Cardiac muscle cell (in vitro differentiated cells and primary cell): ENCODE measurements at regions not wholly inside any gene's neighbourhood (a gene's known extent, or its start where the extent isn't known, plus 50 kb on each side); places are given as distances from the start of the nearest gene placed in this dataset.

Experiments used
- DNase-seq, 2 donors: peaks; one replicate each; pipeline versions ENCODE4 v3.0.0 to v3.0.0-alpha.2; 2010 to 2017; ENCODE audit warnings: low read depth in 1 of 2, low spot score in 1 of 2
- H3K27ac ChIP-seq: fragments of 200-600 bp; sonication (generic); 2 replicates; pipeline ENCODE4 v1.5.1; 2016
- H3K27me3 ChIP-seq: fragments of 200-600 bp; sonication (generic); 2 replicates; pipeline ENCODE4 v1.6.0; 2016; ENCODE audit warnings: control low read depth
- H3K36me3 ChIP-seq: fragments of 200-600 bp; sonication (generic); 2 replicates; pipeline ENCODE4 v1.5.1; 2016; ENCODE audit warnings: control low read depth
- H3K4me1 ChIP-seq: fragments of 200-600 bp; sonication (generic); 2 replicates; pipeline ENCODE4 v1.8.1; 2017; ENCODE audit warnings: low read depth, mild to moderate bottlenecking, mixed run types
- H3K4me3 ChIP-seq: fragments of 200-600 bp; sonication (generic); 2 replicates; pipeline ENCODE4 v1.5.1; 2016; ENCODE audit warnings: mild to moderate bottlenecking
- H3K9me3 ChIP-seq: fragments of 200-600 bp; sonication (generic); 2 replicates; pipeline ENCODE4 v1.5.1; 2017; ENCODE audit warnings: low read depth, mild to moderate bottlenecking, control low read depth
- CTCF ChIP-seq: IDR thresholded peaks from 2 replicates; pipeline ENCODE4 v1.5.1; 2012; ENCODE audit warnings: low read depth, mild to moderate bottlenecking, low read length

- no peak for DNase-seq
- no peak for TF ChIP-seq CTCF
- H3K27ac ChIP-seq: no peak overlapping the region
- no peak overlapping the region for H3K4me3 ChIP-seq
- H3K9me3 ChIP-seq: no peaks in the 10 kb centered on the region
- no peaks in the 10 kb centered on the region for H3K27me3 ChIP-seq
- no peaks in the 10 kb centered on the region for H3K36me3 ChIP-seq
- no peaks in the 10 kb centered on the region for H3K4me1 ChIP-seq
These were observed 239.6 kb upstream of the NREP start for GRCh38 chr5:111996574-111996973.

GRCh38 chr5:111995701-111996100 is 238.7 kb upstream of the NREP start:
- Histone ChIP-seq H3K36me3 (no peaks in the 10 kb centered on the region), H3K4me3 (no peak overlapping the region), H3K27me3 (no peaks in the 10 kb centered on the region), H3K4me1 (no peaks in the 10 kb centered on the region), H3K27ac (no peak overlapping the region), H3K9me3 (no peaks in the 10 kb centered on the region)
- DNase-seq: no peak
- TF ChIP-seq CTCF: no peak

- no peaks in the 10 kb centered on the region for H3K36me3 ChIP-seq
- no peak for TF ChIP-seq CTCF
- DNase-seq: no peak
- no peaks in the 10 kb centered on the region for H3K4me1 ChIP-seq
- no peaks in the 10 kb centered on the region for H3K9me3 ChIP-seq
- H3K27ac ChIP-seq: no peak overlapping the region
- no peak overlapping the region for H3K4me3 ChIP-seq
- no peaks in the 10 kb centered on the region for H3K27me3 ChIP-seq
These were observed 236.2 kb upstream of the NREP start for GRCh38 chr5:111993242-111993641.

GRCh38 chr5:111984044-111984443 is 227.1 kb upstream of the NREP start:
- H3K36me3 ChIP-seq: no peaks in the 10 kb centered on the region
- no peak overlapping the region for H3K27ac ChIP-seq
- DNase-seq: peak; percentile 23 to 90
- no peak for TF ChIP-seq CTCF
- no peaks in the 10 kb centered on the region for H3K27me3 ChIP-seq
- peaks cover 8% of the 10 kb centered on the region for H3K4me1 ChIP-seq
- H3K4me3 ChIP-seq: no peak overlapping the region
- H3K9me3 ChIP-seq: no peaks in the 10 kb centered on the region

- Histone ChIP-seq H3K4me3 (no peak overlapping the region), H3K9me3 (no peaks in the 10 kb centered on the region), H3K27ac (no peak overlapping the region), H3K4me1 (peaks cover 8% of the 10 kb centered on the region), H3K27me3 (no peaks in the 10 kb centered on the region), H3K36me3 (no peaks in the 10 kb centered on the region)
- no peak for TF ChIP-seq CTCF
- peak in 1 of 2 donors; percentile 37 for DNase-seq
These were observed 226.5 kb upstream of the NREP start for GRCh38 chr5:111983459-111983858.

GRCh38 chr5:111977436-111977829 is 220.4 kb upstream of the NREP start:
- H3K27ac ChIP-seq: no peak overlapping the region
- H3K9me3 ChIP-seq: no peaks in the 10 kb centered on the region
- no peak for TF ChIP-seq CTCF
- H3K36me3 ChIP-seq: no peaks in the 10 kb centered on the region
- DNase-seq: no peak
- no peaks in the 10 kb centered on the region for H3K27me3 ChIP-seq
- H3K4me1 ChIP-seq: peaks cover 8% of the 10 kb centered on the region
- H3K4me3 ChIP-seq: no peak overlapping the region
